ENCODE measurements at regions not wholly inside any gene's neighbourhood (a gene's known extent, or its start where the extent isn't known, plus 50 kb on each side); places are given as distances from the start of the nearest gene placed in this dataset.
"Not testable (repeated sequence)": the region's sequence is repeated elsewhere in the genome, so short reads cannot be mapped to it uniquely, and the experiment has no call there.

DNA sequence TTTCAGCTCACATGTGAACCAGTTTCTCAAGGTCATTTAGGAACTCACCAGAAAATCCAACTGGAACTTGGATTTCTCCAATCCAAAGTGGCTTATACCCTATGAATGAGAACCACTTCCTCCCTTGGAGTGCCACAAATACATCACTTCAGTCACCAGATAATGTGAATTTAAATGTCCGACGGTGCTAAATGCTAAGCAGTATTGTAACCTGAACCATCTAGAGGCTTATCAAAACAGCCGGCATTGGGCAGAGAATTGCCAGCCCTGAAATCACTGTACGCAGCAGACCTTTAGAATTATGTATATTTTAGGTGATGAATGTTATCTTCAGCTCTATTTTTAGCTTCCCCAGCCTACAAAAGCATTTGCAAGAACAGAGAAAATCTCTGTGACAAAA, 76.8 kb upstream of the COX20 start:
- TF ChIP-seq CTCF (IDR thresholded peaks at IDR 0.05; ENCODE audit: low read length, missing control alignments) = no peak
- H3K4me3 ChIP-seq (replicated peaks; ENCODE audit: low read depth, low read length) = no peak overlapping the region
- no peak for DNase-seq (ENCODE audit: low read depth)

DNA sequence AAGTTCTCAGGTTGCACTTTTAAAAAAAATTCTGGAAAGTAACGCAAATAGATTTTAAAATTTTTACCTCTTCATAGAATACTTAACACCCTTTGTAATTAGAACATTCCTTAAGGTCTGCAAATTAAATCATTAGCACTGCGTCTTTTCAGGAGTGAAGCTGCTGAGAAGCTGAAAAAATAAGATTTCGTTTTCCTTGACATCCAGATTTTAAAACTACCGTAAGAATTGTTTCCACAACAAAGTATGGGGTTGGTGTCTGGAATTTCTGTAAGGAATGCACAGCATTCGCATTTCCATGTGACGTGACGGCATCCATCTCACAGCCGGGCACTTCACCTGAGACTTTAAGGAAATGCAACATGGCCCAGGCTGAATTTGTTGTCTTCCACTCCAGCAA, 76.3 kb upstream of the COX20 start:
- no peak for TF ChIP-seq CTCF (IDR thresholded peaks at IDR 0.05; ENCODE audit: low read length, missing control alignments)
- no peak overlapping the region for H3K4me3 ChIP-seq (replicated peaks; ENCODE audit: low read depth, low read length)
- no peak for DNase-seq (ENCODE audit: low read depth)

DNA sequence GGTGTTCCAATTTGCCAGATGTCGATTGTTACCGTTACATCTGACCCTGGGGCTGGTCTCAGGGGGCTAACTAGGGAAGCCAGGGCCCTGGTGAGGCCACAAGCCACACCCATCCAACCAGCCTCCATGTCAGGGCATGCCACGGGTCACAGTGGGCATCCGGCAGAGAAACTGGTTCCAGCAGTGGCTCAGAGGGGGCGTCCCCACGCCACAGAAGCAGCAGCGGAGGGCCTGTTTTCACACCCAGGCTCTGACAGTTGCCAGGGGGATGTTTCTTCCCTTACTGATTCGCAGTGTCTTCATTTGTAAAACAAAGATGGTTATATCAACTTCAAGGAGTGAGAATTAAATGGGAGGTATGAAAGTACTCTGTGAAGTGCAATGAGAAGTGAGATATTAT, 75.0 kb upstream of the COX20 start:
- no peak for DNase-seq (ENCODE audit: low read depth)
- no peak overlapping the region for H3K4me3 ChIP-seq (replicated peaks; ENCODE audit: low read depth, low read length)
- TF ChIP-seq CTCF (IDR thresholded peaks at IDR 0.05; ENCODE audit: low read length, missing control alignments) = no peak

DNA sequence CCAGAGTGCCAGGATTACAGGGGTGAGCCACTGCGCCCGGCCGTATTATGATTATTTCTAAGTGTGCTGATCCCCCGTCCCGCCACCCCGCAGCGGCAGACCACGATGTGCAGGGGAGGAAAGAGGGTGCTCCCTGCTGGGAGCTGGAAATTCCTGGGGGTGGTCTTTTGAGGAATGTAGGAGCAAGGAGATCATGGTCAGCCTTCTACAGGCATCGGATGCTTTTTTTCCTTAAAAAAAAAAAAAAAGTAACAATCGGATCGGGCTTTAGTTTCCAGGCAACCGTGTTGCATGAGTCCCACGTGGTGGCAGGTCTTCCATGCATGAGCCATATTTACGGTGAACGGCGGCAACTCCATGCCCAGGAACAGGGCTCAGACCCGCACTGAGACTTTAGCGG, 74.2 kb upstream of the COX20 start:
- DNase-seq (ENCODE audit: low read depth) = no peak
- no peak overlapping the region for H3K4me3 ChIP-seq (replicated peaks; ENCODE audit: low read depth, low read length)
- TF ChIP-seq CTCF (IDR thresholded peaks at IDR 0.05; ENCODE audit: low read length, missing control alignments) = no peak

DNA sequence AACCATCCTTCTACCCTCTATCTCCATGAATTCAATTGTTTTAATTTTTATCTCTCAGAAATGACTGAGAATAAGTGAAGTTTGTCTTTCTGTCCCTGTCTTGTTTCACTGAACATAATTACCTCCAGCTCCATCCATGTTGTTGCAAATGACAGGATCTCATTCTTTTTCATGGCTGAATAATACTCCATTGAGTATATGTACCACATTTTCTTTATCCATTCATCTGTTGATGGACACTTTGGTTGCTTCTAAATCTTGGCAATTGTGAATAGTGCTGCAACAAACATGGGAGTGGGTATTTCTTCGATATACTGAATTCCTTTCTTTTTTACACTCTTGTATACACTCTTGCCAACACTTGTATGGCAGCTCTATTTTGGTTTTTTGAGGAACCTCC, 72.8 kb upstream of the COX20 start:
- TF ChIP-seq CTCF (IDR thresholded peaks at IDR 0.05; ENCODE audit: low read length, missing control alignments) = no peak

DNA sequence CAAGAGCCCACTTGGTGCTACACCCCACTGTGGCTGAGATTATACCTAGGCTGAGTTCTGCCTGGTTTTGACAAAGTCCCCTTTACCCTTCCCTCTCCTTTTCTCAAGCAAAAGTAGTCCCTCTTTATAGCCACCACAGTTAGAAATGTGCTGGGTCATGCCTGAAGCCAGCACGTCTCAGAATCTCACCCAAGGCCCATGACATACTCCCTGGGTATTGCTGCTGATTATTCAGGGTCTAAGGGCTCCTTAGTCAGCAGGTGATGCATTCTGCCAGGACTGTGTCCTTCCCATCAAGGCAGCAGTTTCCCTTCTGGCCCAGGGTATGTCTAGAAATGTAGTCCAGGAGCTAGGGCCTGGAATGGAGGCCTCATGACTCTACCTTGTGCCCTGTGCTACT, 67.3 kb upstream of the COX20 start:
- no peak overlapping the region for H3K4me3 ChIP-seq (replicated peaks; ENCODE audit: low read depth, low read length)
- TF ChIP-seq CTCF (IDR thresholded peaks at IDR 0.05; ENCODE audit: low read length, missing control alignments) = no peak
- no peak for DNase-seq (ENCODE audit: low read depth)

More for the DNA sequence above, 72.8 kb upstream of the COX20 start:
- no peak for DNase-seq (ENCODE audit: low read depth)
- no peak overlapping the region for H3K4me3 ChIP-seq (replicated peaks; ENCODE audit: low read depth, low read length)

DNA sequence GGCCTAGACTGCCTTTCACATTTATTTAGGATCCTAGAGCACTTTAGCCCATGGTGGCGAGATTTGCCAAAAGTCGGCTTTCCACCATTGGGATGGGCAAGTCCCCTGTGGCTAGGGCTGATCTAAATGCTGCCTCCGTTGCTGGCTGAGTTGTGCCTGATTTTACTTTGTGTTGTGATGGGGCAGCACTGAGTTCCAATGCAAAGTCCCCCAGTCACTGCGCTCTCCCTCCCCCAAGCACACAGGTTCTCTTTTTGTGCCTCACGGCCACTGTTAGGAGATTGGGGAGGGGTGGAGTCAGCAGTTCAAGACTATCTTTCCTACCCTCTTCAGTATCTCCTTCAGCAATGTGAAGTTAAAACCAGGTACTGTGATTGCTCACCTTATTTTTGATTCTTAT, 66.7 kb upstream of the COX20 start:
- TF ChIP-seq CTCF (IDR thresholded peaks at IDR 0.05; ENCODE audit: low read length, missing control alignments) = no peak
- no peak for DNase-seq (ENCODE audit: low read depth)
- H3K4me3 ChIP-seq (replicated peaks; ENCODE audit: low read depth, low read length) = no peak overlapping the region

GRCh38 chr1:244770556-244770955, 64.9 kb upstream of the COX20 start:
- H3K4me3 ChIP-seq (replicated peaks; ENCODE audit: low read depth, low read length); DNase-seq (ENCODE audit: low read depth): not testable (repeated sequence)
